Stimulated activated naive CD8-positive, alpha-beta T cell treated with anti-CD3 and anti-CD28 coated beads, Interleukin-15, Interleukin-2, amounts not matched to agents 100 U/mL and 50 U/mL, for 24 hours (primary cell): ENCODE measurements at regions not wholly inside any gene's neighbourhood (a gene's known extent, or its start where the extent isn't known, plus 50 kb on each side); places are given as distances from the start of the nearest gene placed in this dataset.
A peak's percentile ranks its signal among the peaks of the same experiment; 100 is the strongest.
"Not testable (repeated sequence)": the region's sequence is repeated elsewhere in the genome, so short reads cannot be mapped to it uniquely, and the experiment has no call there.

Experiments used
- ATAC-seq: fragments of 150-1000 bp; cut with Tn5 transposase; one replicate; pipeline ENCODE4 v1.10.0; 2021
- DNase-seq: peaks from one replicate; pipeline ENCODE4 v3.0.0; 2021

GRCh38 chr4:78660559-78660958, 109.0 kb downstream of the ANXA3 start:
- ATAC-seq (no peak), DNase-seq (no peak)

- DNase-seq = no peak
- ATAC-seq = no peak
These were observed 109.6 kb downstream of the ANXA3 start for GRCh38 chr4:78661086-78661690.

- ATAC-seq (no peak), DNase-seq (no peak)
These were observed 110.5 kb downstream of the ANXA3 start for GRCh38 chr4:78661921-78662521.

- DNase-seq = no peak
- ATAC-seq = no peak
These were observed 111.1 kb downstream of the ANXA3 start for GRCh38 chr4:78662658-78663057.

GRCh38 chr4:78664296-78664695, 111.9 kb upstream of the BMP2K start:
- DNase-seq, ATAC-seq: not testable (repeated sequence)

GRCh38 chr4:78665216-78665770, 110.9 kb upstream of the BMP2K start:
- ATAC-seq = no peak
- DNase-seq = no peak

- ATAC-seq = no peak
These were observed 109.3 kb upstream of the BMP2K start for GRCh38 chr4:78666830-78667258.

GRCh38 chr4:78667325-78667724, 108.8 kb upstream of the BMP2K start:
- DNase-seq (no peak), ATAC-seq (no peak)

More at GRCh38 chr4:78666830-78667258, 109.3 kb upstream of the BMP2K start:
- DNase-seq = no peak

GRCh38 chr4:78667764-78668163, 108.4 kb upstream of the BMP2K start:
- no peak for DNase-seq
- ATAC-seq = no peak

GRCh38 chr4:78669453-78669852, 106.7 kb upstream of the BMP2K start:
- no peak for ATAC-seq
- DNase-seq = no peak

GRCh38 chr4:78671903-78672815, 104.0 kb upstream of the BMP2K start:
- ATAC-seq (no peak), DNase-seq (no peak)

GRCh38 chr4:78673337-78673736, 102.8 kb upstream of the BMP2K start:
- DNase-seq = no peak
- no peak for ATAC-seq

GRCh38 chr4:78675325-78675724, 100.8 kb upstream of the BMP2K start:
- DNase-seq (no peak), ATAC-seq (no peak)

- DNase-seq = no peak
- no peak for ATAC-seq
These were observed 94.1 kb upstream of the BMP2K start for GRCh38 chr4:78682070-78682469.

GRCh38 chr4:78683352-78683751, 92.8 kb upstream of the BMP2K start:
- DNase-seq = no peak
- no peak for ATAC-seq

GRCh38 chr4:78684325-78685079, 91.6 kb upstream of the BMP2K start:
- ATAC-seq = no peak
- no peak for DNase-seq

GRCh38 chr4:78687818-78688217, 88.3 kb upstream of the BMP2K start:
- no peak for ATAC-seq
- no peak for DNase-seq

- DNase-seq (no peak), ATAC-seq (no peak)
These were observed 87.8 kb upstream of the BMP2K start for GRCh38 chr4:78688366-78688765.

GRCh38 chr4:78689261-78689660, 86.9 kb upstream of the BMP2K start:
- no peak for DNase-seq
- no peak for ATAC-seq

GRCh38 chr4:78689700-78690323, 86.3 kb upstream of the BMP2K start:
- no peak for DNase-seq
- ATAC-seq = no peak

- ATAC-seq (peak; percentile 21), DNase-seq (no peak)
These were observed 84.8 kb upstream of the BMP2K start for GRCh38 chr4:78691334-78691754.
